ENCODE measurements at regions not wholly inside any gene's neighbourhood (a gene's known extent, or its start where the extent isn't known, plus 50 kb on each side); places are given as distances from the start of the nearest gene placed in this dataset.
A peak's percentile ranks its signal among the peaks of the same experiment; 100 is the strongest.
"Not testable (repeated sequence)": the region's sequence is repeated elsewhere in the genome, so short reads cannot be mapped to it uniquely, and the experiment has no call there.

DNA sequence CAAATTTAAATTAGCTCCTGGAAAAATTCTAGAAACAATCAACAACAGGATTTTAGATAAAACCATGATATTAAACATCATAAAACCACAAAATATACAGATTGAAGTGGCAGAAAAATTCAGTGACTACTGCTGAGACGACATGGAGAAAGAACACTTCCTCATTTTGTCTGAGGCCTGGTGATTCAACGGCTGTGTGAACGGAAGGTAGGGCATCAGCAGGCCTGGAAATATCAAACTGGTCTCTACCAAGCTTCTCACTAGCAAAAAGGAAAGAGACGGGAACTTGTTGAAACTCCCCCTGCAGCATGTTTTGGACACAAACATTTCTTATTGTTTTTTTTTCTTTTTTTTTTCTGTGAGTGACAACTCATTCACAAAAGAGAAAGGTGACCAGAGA is 58.0 kb upstream of the AHI1 start:
- DNase-seq (ENCODE audit: low read depth in 3 of 3): no peak

DNA sequence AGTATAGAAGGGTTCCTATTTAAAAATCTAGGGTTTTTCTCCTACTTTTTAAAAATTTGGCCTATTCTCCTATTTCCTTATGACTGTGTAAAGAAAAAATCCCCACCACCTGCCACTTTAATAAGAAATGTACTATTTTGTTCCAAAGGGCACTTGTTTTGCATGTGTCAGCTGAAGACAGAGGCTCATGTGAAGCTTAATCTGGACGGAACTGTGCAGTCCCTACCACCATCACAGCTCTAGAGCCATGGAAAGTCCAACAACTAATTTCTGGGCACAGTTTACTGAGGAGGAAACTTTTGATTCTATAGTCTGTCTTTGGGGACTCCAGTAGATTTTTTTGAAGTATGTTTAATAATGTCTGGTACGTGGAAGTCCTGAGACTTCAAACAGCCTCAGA is 60.0 kb upstream of the AHI1 start:
- no peak for DNase-seq (ENCODE audit: low read depth in 3 of 3)

DNA sequence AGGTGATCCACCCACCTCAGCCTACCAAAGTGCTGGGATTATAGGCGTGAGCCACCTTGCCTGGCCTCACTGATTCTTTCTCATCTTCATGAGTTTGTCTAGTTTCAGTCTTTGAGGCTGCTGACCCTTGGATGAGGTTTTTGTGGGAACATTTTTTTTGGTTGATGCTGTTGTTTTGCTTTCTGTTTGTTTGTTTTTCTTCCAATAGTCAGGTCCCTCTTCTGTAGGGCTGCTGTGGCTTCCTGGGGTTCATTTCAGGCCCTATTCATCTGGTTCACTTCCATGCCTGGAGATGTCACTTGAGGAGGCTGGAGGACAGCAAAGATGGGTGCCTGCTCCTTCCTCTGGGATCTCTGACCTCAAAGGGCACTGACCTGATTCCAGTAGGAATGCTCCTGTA is 68.1 kb upstream of the AHI1 start:
- not testable (repeated sequence) for DNase-seq (ENCODE audit: low read depth in 3 of 3)

DNA sequence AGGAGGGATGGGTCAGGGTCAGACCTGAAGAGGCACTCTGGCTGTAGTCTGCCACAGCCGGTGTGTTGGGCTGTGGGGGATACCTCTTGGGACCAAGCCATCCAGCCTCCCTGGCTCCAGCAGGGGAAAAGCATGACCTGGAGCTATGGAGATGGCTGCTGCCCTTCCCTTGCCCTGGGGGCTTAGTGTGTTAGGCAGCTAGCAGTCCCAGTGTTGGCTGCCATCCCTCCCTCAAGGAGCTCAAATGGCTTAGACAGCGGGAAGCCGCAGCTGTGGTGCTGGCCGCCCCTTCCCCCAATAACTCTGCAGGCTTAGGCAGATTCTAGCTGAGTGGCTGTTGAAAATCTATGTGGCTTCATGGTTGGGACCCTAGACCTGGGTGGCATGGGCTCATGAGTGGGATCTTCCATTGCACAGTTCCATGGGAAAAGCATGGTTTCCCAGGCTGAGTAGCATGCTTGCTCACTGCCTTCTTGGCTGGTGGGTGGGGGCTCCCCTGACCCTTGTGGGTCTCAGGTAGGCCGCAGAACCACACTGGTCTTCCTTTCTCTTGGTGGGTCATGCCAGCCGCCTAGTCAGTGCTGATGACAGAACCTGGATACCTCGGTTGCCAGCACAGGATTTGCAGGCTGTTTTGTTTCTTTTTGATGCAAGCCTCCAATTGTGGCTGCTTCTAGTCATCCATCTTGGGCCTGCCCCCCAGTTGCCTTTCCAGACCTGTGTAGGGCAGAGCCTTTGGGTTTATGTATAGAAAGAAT is 69.0 kb upstream of the AHI1 start:
- no peak for DNase-seq (ENCODE audit: low read depth in 3 of 3)

DNA sequence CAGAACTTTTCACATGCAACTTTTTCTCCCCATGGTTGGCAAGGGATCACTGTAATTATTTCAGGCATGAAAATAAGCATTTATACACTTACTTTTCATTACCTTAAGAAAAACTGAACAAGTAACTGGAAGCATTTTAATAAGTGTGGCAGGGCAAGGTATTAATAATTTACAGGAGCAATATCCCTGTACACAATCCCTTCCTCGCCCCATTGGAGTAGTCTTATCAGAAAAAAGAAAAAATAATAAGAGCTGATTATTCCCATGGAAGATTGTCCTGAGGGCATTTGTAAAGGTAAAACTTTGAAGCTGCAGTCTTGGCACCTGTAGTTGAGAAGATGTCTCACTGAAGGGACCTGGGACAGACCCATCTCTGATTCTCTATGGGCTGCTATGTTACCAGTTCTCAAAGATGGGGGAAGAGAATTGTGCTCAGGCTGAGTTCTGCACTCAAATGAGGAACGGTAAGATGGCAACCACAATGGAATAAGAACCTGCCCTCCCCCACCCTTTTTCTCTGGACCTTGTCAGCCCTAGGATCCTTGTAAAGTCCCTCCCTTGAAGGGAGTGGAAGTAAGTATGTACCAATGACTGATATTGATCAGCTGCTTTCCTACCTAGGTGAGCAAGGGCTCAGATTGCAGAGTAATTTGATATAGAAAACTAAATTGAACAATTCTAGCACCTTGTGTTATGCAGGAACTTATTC is 70.0 kb upstream of the AHI1 start:
- DNase-seq (ENCODE audit: low read depth in 3 of 3): no peak

DNA sequence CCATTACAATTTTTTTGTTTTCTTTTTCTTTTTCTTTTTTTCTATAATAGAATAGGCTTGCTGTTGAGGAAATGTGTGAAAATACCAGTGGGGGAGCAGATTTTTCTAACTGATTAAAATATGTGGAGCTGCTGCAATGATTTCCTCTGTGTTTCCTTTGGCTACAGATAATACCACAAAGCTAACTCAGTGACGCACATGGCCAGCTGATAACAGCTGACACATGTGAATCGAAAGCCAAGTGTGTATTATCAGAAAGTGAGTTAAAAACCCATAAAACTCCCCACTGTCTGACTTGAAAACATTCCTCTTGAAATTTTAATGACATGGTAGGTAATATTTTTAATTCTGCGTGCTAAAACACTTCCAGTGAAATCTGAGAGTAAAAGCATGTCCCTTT is 70.8 kb upstream of the AHI1 start:
- peak in 1 of 3 donors; percentile 32 for DNase-seq (ENCODE audit: low read depth in 3 of 3)

DNA sequence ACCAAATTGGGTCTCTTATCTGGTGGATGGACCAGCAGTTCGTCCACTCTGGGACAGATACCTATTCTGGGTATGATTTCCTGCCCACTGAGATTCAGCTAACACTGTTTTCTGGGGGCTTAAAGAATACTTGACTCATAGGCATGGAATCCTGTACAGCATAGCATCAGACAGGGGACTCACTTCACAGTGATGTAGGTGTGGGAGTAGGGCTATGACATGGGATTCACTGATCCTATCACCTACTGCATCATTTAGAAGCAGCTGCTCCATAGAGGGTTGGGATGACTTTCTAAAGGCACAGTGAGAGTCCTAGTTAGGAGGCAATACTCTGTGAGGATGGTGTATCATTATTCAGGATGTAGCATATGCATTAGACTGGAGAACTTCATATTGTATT is 74.5 kb upstream of the AHI1 start:
- DNase-seq (ENCODE audit: low read depth in 3 of 3): no peak

DNA sequence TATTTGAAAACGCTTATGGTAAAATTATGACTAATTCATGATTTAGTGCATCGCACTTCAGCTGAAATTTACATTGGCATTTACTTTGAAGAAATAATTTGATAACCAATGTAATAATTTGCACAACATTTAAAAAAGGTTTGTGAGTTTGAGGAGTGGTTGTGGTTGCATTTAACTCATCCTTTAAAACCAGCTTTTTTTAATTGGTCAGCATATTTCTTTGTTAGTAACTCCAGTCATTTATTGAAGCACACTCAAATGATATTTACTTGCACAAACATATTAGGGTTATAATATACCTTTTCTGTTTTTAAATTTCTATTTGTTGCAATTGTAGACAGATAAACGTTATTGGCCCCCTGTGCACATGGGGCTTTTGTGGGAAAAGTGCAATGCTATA is 78.1 kb upstream of the AHI1 start:
- DNase-seq (ENCODE audit: low read depth in 3 of 3): no peak

DNA sequence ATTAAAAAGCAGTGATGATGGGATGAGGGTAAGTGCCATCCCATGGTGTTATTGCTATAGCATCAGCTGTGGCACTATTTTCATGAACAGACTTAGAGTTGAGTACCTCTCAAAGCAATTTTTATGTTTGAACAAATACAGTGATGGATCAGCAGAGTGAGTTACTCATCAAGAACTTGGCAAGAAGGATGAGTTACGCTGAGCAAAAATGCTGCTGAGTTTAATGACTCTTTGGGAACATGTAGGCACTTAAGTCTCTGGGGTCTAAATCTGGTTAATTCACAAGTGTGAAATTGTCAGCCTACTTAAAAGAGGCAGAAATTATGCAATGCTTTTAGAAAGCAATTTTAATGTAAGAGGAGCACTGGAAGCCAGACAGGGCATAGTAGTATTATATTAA is 78.5 kb upstream of the AHI1 start:
- DNase-seq (ENCODE audit: low read depth in 3 of 3): no peak

DNA sequence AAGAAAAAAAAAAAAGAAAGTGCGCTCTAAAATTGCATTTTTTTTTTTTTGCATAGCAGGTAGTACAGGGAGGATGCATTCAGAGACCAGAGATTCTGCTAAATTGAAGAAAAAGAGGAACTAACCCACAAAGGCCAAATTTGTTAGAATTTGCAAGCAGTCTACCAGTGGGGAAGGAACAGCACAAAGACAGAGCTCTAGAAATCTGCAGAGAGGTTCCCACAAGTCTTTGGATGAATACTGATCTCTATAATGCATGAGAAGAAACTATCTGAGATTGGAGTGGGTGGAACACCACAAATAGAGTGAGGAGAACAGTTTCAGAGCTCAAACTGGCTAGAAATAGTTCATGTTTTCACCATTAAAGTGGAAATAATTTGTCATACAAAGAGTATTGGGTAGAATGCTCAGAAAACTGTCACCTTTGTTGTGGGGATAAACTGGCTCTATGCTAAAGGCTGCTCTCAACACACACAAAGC is 79.6 kb upstream of the AHI1 start:
- DNase-seq (ENCODE audit: low read depth in 3 of 3): no peak

DNA sequence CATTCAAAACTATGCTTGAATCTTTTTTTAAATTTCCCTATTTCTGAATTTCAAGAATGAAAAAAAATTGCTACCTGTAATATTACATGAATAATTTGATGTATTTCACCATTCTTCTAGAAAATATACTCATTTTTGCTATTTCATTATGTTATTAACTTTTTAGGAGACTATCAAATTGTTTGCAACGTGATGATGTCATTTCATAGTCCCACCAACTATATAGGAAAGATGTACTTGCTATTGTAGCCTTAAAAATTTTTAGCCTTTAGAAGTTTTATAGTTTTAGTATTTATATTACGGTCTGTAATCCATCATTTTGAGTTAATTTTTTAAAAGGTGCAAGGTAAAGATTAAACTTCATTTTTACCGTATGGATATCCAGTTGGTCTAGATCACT is 81.4 kb upstream of the AHI1 start:
- no peak for DNase-seq (ENCODE audit: low read depth in 3 of 3)

DNA sequence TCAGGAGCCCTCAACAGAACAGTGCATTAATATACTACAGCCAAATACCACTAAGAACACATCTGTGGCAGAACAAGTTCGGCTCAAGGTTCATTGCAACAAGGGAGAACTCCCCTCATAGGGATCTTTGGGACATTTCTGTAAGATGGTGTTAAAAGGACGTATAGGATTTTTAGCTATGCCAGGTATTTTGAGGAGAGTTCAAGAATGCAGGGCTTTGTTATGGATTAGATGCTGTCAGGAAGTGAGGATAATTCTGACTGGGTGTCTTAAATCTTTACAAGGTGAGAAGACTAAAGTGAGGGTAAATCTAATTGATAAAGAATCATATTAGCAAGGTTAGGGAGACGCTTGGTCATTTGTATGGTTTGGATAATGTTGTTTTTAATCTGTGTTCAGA is 83.7 kb upstream of the AHI1 start:
- no peak for DNase-seq (ENCODE audit: low read depth in 3 of 3)

DNA sequence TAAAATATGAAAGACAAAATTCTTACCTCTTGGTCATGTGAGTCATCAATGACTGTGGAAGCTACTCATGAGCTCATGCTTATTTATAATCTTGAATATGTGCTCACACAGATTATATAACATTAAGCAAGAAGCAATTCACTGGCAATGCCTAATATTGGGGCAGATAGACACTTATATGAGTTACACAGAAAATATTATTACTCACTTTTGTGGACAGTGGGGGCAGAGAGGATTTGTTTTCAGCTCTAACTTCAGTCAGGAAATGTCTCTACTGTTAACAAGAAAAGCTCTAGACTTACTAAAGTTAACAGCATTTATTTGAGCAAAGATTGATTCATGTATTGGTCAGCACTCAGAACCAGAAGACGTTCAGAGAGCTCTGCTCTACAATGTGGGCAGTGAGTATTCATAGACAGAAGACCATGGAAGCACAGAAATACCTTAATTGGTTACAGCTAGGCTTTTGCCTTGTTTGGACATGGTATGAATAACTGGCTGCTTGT is 85.8 kb upstream of the AHI1 start:
- no peak for DNase-seq (ENCODE audit: low read depth in 3 of 3)

DNA sequence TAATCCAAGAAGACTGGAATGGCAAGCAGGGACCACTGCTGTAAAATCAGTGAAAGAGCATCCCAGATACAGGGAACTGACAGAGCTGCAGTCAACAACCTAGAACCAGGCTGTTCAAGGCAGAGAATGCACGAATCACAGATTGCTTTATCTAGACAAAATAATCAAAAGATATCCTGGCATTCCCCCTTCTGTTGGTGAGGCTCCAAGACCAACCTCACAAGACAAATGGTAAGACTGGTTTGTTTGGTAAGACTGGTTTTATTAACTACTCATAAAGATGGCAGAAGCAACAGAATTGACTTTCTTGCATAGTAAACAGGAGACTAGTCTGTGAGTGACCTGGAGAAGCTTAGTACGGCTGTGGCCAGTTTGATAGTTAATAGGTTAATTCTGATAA is 88.8 kb upstream of the AHI1 start:
- DNase-seq (ENCODE audit: low read depth in 3 of 3): no peak

DNA sequence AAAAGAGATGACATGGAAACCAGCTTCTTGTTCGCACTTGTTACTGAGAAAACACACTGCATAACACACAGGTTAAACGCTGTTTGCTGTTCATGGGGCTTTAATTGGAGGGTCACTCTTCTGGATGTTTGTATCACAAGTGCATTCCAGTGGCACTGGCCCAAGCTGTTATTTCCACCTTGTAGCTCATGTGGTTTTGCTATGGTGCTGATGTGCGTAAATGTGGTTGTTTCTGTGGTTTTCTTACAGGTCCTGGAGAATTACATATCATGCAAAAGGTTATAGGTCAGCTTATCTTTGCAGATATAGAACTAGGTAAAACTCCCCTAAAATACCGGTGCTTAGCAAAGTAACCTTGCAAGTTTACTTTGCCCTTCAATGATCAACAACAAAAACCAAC is 89.3 kb upstream of the AHI1 start:
- DNase-seq (ENCODE audit: low read depth in 3 of 3): peak in 1 of 3 donors; percentile 15

DNA sequence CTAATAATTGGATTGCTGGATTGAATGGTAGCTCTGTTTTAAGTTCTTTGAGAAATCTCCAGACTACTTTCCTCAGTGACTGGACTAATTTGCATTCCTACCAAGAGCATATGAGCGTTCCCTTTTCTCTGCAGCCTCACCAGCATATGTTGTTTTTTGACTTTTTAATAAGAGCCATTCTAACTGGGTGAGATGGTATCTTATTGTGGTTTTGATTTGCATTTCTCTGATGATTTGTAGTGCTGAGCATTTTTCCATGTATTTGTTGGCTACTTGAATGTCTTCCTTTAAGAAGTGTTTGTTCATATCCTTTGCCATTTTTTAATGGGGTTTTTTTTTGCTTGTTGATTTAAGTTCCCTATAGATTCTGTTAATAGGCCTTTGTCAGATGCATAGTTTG is 94.7 kb upstream of the AHI1 start:
- no peak for DNase-seq (ENCODE audit: low read depth in 3 of 3)

DNA sequence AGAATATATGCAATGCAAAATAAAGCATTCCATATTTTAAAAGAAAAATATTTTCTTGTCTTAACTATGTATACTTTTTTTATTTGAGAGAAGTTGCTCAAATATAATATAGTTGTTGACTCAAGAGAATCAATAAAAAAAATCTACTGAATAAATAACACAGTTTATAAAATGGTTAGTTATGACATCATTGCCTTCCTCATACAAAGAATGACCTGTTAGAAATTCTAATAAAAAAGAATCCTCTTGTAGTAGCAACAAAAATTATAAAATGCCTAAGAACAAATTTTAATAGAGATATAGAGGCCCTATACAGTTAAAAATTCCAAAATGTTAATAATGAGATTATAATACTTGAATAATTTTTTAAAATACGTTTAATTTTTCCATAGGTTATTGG is 96.5 kb upstream of the AHI1 start:
- DNase-seq (ENCODE audit: low read depth in 3 of 3): no peak

DNA sequence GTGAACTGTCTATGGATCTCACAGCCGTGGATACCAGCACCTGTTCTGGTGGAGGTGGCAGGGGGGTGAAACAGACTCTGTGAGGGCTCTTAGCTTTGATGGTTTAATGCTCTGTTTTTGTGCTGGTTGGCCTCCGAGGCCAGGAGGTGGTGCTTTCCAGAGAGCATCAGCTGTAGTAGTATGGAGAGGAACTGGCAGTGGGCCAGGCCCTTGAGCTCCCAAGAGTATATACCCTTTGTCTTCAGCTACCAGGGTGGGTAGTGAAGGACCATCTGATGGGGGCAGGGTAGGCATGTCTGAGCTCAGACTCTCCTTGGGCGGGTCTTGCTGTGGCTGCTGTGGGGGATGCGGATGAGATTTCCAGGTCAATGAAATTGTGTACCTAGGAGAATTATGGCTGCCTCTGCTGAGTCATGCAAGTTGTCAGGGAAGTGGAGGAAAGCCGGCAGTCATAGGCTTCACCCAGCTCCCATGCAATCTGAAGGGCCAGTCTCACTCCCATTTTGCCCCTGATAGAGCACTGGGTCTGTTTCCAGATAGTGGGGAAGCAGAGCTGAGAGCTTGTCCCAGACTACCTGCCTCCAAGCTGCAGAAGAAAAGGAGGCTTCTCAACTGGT is 102.7 kb upstream of the AHI1 start:
- no peak for DNase-seq (ENCODE audit: low read depth in 3 of 3)

DNA sequence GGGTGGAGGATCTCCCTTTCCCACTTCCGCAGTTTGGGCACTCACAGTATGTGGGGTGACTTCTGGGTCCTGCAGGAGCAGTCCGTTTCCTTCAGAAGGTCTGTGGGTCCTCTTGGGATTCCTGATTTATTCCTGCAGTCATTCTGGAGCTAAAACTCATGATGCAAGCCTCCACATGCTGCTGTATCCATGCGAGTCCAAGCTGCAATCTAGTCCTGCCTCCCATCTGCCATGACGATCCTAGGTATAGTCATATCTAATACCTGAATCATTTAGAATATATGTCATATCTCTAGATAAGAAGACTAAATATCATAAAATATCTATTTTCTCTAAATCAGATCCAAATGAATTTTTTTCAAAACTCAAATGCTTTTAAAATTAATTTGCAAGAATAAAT is 103.4 kb upstream of the AHI1 start:
- DNase-seq (ENCODE audit: low read depth in 3 of 3): no peak

DNA sequence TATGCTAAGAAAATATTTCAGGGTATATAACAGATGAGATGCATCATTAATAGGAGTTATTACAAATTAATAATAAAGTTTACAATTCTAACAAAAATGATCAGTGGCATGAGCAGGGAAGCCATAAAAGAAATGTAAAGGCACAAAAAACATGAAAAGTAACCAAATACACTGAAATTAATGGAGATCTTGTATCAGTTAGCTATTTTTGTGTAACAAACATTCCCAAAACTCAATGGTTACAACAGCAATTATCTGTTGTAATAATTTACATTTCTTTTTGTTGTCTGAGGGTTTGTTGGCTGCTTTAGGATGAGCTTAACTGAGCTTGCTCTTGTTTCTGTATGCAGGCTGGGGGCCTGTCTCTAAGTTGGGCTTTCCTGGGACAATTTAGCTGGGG is 104.3 kb upstream of the AHI1 start:
- DNase-seq (ENCODE audit: low read depth in 3 of 3): no peak

DNA sequence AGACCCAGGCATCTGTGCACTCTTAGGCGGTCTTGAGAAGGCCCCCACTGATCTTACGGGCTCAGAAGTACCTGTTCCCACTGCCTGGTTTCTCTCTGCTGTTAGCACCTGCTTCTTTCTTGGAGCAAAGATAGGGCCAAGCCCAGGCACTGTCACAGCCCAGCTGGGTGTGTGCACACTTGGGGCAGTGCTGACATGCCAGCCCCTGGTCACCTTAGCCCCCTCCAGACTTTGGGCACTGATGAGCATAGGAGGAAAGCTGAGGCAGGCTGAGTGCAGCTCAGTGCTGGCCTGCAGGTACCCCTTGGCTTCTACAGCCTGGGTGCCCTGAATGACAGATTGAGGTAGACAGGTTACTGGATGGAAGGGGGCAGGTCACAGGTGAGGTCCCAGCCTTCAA is 105.7 kb upstream of the AHI1 start:
- DNase-seq (ENCODE audit: low read depth in 3 of 3): no peak

DNA sequence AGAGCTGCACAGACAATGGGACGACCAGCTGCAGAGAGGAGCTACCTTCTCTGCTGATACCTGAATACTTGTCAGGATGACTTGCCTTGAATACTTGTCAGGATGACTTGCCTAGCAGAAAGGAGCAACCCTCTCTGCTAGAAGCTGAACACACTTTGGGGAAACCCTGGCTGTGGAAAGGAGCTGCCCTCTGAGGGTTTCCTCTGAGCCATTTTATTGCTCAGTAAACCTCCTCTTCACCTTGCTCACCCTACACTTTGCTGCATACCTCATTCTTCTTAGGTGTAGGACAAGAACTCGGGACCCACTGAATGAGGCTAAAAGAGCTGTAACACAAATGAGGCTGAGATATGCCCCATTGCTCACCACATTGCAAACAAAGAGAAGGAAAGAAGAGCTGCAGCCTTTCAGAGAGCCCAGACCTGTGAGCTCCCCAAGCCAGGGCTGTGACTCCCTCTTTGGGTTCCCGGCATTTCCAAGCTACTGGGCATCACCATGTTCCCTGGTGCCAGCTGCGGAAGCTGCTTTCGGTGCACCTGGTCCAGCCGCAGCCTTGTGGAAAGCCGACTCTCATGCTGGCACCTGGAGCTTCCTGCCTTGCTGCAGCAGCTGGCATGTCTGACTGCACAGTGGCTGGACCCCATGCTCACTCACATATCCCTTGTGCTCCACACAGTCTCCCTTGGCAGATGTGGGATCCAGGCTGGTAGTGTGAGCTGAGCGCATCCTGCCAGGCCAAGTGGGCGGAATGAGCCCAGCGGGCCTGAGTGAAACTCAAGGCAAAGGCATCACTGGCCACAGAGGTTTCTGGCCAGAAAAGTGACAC is 106.7 kb upstream of the AHI1 start:
- DNase-seq (ENCODE audit: low read depth in 3 of 3): no peak
